Uterus (tissue), 3 donors: ENCODE measurements at regions not wholly inside any gene's neighbourhood (a gene's known extent, or its start where the extent isn't known, plus 50 kb on each side); places are given as distances from the start of the nearest gene placed in this dataset.

Experiments used
- DNase-seq, 2 donors: peaks; one replicate each; pipeline ENCODE4 v3.0.0-alpha.2; 2019 to 2020
- H3K27ac ChIP-seq, 2 donors: fragments of 200-600 bp; sonication (generic); 1 replicate in 1 of 2; 2 replicates in 1 of 2; pipeline ENCODE4 v1.5.1; 2016 to 2018
- H3K27me3 ChIP-seq, 2 donors: fragments of 200-600 bp; sonication (generic); one replicate each; pipeline ENCODE4 v1.5.1; 2018 to 2019; ENCODE audit warnings: control low read depth in 1 of 2
- H3K36me3 ChIP-seq, 2 donors: fragments of 200-600 bp; sonication (generic); one replicate each; pipeline ENCODE4 v1.5.1; 2019; ENCODE audit warnings: control low read depth in 1 of 2
- H3K4me1 ChIP-seq, 2 donors: fragments of 200-600 bp; sonication (generic); one replicate each; pipeline ENCODE4 v1.5.1; 2018 to 2019; ENCODE audit warnings: control low read depth in 1 of 2
- H3K4me3 ChIP-seq, 2 donors: fragments of 200-600 bp; sonication (generic); 1 replicate in 1 of 2; 2 replicates in 1 of 2; pipeline ENCODE4 v1.5.1; 2018 to 2019; ENCODE audit warnings: mild to moderate bottlenecking in 1 of 2
- H3K9me3 ChIP-seq, 2 donors: fragments of 200-600 bp; sonication (generic); one replicate each; pipeline ENCODE4 v1.5.1; 2019; ENCODE audit warnings: control low read depth in 1 of 2
- CTCF ChIP-seq, 4 experiments: fragments of 200-600 bp in 2 of 4; fragments of 450-650 bp in 2 of 4; sonication (generic) in 2 of 4; IDR thresholded peaks; one replicate each; pipeline ENCODE4 v1.5.1; 2016 to 2019; ENCODE audit warnings: antibody characterized with exemption in 4 of 4, mild to moderate bottlenecking in 2 of 4, moderate library complexity in 1 of 4
- POLR2A ChIP-seq, 2 donors: fragments of 450-650 bp; IDR thresholded peaks; one replicate each; pipeline ENCODE4 v1.6.1; 2016; ENCODE audit warnings: antibody characterized with exemption in 2 of 2, mild to moderate bottlenecking in 1 of 2, moderate library complexity in 1 of 2
- intact Hi-C: fragments of 100-400 bp; cut with DNase I; formaldehyde crosslinking; loops from one replicate; pipeline ENCODE4 v1.15.1; 2023; ENCODE audit warnings: low total_unique reads
- donor health status: DM: yes; HTN: yes; CAD: no.

DNA sequence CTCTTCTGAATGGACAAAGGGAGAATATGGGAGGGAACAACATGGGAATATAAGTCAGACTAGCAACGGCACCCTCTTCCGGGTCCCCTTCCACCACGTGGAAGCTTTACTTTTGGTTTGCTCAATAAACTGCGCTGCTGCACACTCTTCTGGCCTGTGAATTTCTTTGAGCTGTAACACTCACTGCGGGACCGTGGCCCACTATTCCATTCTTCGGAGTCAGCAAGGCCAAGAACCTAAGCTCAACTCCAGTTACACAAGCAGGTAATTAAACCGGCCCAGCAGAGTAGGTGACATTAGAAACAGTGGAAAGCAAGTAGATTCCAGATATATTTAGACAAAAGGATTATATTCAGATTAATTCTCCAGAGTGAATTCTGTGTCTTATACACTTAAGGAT is 697.4 kb upstream of the NXPH2 start:
- Histone ChIP-seq H3K36me3 (no peaks in the 10 kb centered on the region), H3K9me3 (no peaks in the 10 kb centered on the region), H3K4me3 (no peak overlapping the region), H3K27ac (no peak overlapping the region), H3K4me1 (no peaks in the 10 kb centered on the region), H3K27me3 (no peaks in the 10 kb centered on the region)
- no peak for TF ChIP-seq POLR2A (IDR thresholded peaks at IDR 0.05)
- DNase-seq = no peak
- intact Hi-C loops = no loop called here

DNA sequence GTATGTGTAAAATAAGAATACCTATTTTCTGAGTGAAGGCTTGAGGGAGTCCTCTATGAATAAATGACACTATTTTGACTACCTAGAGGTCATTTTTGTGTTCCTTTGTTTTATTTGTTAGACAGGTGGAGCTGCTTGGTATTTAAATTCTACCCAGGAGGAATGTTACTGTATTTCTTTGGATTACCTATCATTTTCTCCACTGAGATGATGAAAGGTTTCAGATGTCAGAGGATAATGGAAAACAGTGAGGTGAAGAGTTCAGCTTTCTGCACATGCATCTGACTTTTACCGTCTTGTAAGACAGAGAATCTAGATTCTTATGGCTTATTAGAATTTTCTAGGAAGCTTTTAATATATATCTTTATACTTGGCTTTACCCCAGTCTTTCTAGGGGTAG is 689.8 kb upstream of the NXPH2 start:
- no peak for DNase-seq
- H3K4me3 ChIP-seq = no peak overlapping the region
- intact Hi-C loops = no loop called here
- no peaks in the 10 kb centered on the region for H3K27me3 ChIP-seq
- H3K27ac ChIP-seq = no peak overlapping the region
- no peak for TF ChIP-seq CTCF (IDR thresholded peaks at IDR 0.05)
- H3K4me1 ChIP-seq = no peaks in the 10 kb centered on the region
- H3K9me3 ChIP-seq = no peaks in the 10 kb centered on the region
- no peaks in the 10 kb centered on the region for H3K36me3 ChIP-seq

DNA sequence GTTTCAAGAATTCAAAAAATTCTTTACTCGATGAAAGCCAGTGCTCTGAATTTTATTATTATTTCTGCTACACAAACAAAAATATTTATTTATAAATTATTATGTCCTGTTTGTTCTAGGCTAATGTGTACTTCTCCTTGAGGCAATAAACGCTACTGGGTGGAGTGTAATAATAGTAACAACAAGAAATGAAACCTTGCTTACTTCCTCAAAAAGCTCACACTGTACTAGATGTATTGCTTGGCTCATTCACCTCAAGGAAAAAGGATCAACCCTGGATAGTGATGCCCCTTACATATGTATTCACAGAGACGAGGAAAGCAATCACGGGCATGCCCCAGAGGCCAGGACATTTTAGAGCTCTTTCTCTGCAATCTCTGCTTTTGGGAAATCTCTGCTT is 685.6 kb upstream of the NXPH2 start:
- Histone ChIP-seq H3K4me3 (no peak overlapping the region), H3K27me3 (peaks cover 0 to 4% of the 10 kb centered on the region in 2 donors), H3K36me3 (no peaks in the 10 kb centered on the region), H3K4me1 (no peaks in the 10 kb centered on the region), H3K27ac (no peak overlapping the region), H3K9me3 (no peaks in the 10 kb centered on the region)
- no peak for DNase-seq
- TF ChIP-seq CTCF (IDR thresholded peaks at IDR 0.05) = no peak
- no peak for TF ChIP-seq POLR2A (IDR thresholded peaks at IDR 0.05)
- intact Hi-C loops = no loop called here

DNA sequence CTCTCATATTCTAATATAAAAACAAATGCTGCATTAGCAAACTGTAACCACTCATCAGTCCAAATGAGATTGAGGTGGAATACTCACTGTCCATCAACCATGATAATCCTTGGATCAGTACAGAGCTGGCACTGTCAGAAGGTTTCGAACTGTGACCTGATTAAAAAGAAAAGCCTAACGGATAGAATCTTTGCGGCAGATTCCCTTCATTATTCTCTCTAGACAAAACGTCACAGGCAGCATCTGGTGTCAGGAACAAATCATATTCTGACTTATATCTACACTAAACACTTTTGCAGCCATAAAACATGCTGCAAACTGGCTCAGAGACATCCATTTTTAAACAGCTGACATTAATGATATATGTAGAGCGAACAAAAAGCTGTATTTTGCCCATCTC is 677.7 kb upstream of the NXPH2 start:
- no peak overlapping the region for H3K4me3 ChIP-seq
- H3K9me3 ChIP-seq = no peaks in the 10 kb centered on the region
- intact Hi-C loops = no loop called here
- DNase-seq = no peak
- TF ChIP-seq POLR2A (IDR thresholded peaks at IDR 0.05) (no peak), CTCF (IDR thresholded peaks at IDR 0.05) (no peak)
- H3K27ac ChIP-seq = no peak overlapping the region
- H3K27me3 ChIP-seq = peaks cover 0 to 4% of the 10 kb centered on the region in 2 donors
- no peaks in the 10 kb centered on the region for H3K36me3 ChIP-seq
- H3K4me1 ChIP-seq = no peaks in the 10 kb centered on the region

DNA sequence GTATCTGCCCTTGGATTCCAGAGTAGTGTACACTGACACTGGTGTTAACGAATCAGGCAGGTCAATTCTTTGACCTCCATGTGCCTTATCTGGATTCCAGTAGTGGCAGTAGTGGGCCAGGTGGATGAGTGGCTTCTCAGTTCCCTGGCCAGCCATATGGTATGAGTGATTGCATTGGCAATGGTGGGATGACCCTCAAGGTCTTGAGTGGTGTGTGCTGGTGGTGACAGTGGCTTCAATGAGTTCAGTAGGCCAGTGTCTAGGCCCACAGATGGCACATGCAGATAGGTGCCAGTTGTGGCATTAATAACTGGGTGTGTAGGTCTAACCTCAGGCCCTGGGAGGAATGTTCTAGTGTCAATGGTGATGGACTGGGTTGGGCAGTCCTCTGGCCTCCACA is 674.1 kb upstream of the NXPH2 start:
- no peak overlapping the region for H3K27ac ChIP-seq
- intact Hi-C loops = no loop called here
- TF ChIP-seq CTCF (IDR thresholded peaks at IDR 0.05) (no peak), POLR2A (IDR thresholded peaks at IDR 0.05) (no peak)
- H3K27me3 ChIP-seq = no peaks in the 10 kb centered on the region
- H3K4me1 ChIP-seq = no peaks in the 10 kb centered on the region
- H3K9me3 ChIP-seq = peaks cover 0 to 4% of the 10 kb centered on the region in 2 donors
- DNase-seq = no peak
- H3K4me3 ChIP-seq = no peak overlapping the region
- no peaks in the 10 kb centered on the region for H3K36me3 ChIP-seq

DNA sequence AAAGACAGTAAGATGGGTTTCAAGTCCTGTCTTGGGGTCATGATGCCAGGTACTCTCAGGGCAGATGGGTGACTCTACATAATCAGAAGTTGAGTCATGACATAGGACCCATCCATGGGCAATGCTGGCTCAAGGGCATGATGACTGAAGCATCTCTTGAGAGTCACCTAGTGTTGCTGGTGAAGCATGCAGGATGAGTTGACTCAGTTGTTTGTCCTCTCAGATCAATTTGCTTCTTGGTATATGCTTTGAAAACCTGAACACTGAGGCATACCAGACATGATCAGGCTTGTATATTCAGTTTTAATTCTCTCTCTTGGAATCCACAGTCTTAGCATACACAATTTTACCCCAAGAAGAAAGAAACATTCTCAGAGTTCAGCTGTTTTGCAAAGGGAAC is 658.9 kb upstream of the NXPH2 start:
- TF ChIP-seq POLR2A (IDR thresholded peaks at IDR 0.05) (no peak), CTCF (IDR thresholded peaks at IDR 0.05) (no peak)
- DNase-seq = no peak
- no peak overlapping the region for H3K27ac ChIP-seq
- intact Hi-C loops = no loop called here
- no peaks in the 10 kb centered on the region for H3K27me3 ChIP-seq
- H3K9me3 ChIP-seq = no peaks in the 10 kb centered on the region
- no peaks in the 10 kb centered on the region for H3K4me1 ChIP-seq
- no peak overlapping the region for H3K4me3 ChIP-seq
- H3K36me3 ChIP-seq = no peaks in the 10 kb centered on the region
